HG02870 (cell line): ENCODE measurements at regions not wholly inside any gene's neighbourhood (a gene's known extent, or its start where the extent isn't known, plus 50 kb on each side); places are given as distances from the start of the nearest gene placed in this dataset.

Experiments
- ATAC-seq: cut with Tn5 transposase; IDR thresholded peaks from one replicate; pipeline ENCODE4 v1.9.1; 2021; ENCODE audit warnings: mild to moderate bottlenecking, moderate library complexity; ENCODE audit not compliant: unreplicated experiment

DNA sequence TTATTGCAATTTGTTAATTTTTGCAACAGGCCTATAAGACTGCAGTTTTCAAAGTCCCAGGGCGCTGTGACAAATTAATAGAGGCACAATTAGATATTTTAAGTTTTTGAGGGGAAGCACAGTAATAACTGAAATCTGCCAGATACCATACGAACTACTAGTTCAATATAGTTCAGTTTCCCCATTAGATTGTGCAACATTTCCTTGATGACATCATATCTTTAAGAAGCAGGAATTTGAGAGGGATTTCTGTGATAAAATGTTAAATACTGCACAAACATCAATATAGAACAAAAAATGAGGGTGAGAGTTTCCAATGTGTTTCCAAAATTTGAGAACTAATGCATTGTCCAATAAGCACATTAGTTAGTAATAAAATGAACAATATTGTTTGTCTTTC lies 56.7 kb upstream of the GRIN3A start:
- no peak for ATAC-seq

DNA sequence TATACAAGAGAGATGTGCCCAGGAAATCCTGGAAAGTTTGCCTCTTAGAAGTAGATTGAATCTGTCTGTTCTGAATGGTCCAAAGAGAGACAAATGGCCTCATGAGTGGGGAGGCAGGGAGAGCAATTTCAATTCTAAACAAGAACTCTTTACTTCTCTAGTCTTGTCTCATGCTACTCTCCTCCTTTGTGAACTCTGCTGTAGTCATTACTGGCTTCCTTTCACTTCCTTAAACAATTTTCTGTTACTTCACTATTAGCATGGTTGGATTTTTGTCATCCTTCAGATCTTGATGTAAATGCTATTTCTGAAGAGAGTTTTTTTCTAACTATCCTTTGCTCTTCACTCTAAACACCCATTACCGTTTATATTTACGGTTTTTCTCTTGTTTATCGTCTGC lies 54.0 kb upstream of the GRIN3A start:
- ATAC-seq = peak; percentile 52

DNA sequence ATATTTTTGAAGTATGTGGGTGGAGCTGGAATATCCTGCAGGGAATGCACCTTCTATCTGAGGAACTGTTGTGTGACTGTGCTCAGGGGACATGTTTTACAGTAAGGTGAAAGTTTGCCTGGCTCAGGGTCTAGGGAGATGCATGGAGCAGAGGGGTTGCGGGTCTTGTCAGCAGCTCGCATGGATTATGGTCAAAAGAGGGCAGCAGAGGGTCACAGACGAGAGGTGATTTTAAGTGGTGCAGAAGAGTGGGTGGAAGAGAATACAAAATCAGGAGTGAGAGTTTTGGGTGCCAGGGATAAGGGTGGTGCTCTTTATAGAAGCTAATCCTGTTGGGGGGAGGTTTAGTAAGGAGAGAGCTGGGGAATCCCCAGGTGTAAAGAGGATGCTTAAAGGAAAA lies 53.5 kb upstream of the GRIN3A start:
- ATAC-seq = peak; percentile 43

DNA sequence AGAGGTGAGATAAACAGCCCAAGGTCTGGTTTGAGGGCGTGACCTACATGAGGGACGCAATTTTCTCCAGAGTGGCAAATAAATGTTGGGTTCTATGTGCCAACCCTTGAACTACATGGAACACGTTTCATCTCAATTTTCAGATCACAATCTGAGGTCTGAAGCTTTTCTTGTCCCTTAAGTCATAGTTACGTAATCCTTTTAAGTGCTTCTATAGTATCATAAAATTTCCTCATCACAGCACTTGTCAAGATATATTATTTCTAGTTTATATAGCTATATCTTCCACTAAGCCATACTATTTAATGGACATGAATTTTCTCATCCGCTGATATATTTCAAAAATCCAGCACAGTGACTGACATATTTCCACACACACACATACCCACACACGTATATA lies 53.1 kb upstream of the GRIN3A start:
- ATAC-seq = no peak
